ENCODE measurements at regions not wholly inside any gene's neighbourhood (a gene's known extent, or its start where the extent isn't known, plus 50 kb on each side); places are given as distances from the start of the nearest gene placed in this dataset.

DNA sequence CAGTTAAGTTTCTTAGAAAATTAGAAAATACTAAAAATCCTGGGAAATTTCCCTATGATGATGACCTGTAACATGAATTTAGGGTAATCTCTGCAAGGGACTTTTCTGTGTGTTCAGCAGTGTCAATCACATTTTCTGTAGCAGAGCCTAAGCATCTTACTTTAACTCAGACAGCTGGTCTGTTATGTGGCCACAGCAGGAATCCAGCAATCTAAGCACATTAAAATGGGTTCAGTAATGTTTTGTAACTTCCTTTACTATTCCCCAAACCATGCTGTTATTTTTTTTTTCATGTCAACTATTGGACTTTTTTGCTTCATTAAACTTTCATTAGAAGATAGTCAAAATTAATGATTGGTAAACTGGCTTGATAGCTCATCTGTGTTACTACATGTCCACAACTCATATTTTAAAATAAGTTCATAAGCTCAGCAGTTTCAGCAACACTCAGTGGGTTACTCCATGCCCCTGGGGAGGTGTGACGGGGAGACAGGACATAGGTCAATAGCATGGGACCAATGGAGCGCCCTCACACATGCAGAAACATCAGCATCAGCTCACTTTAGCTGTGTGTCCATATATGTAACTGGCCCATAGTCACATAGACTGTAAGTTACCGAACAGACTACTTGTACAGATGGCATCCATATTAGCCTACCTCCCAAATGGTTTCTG, 168.0 kb upstream of the PACRGL start:
- DNase-seq, result no peak

DNA sequence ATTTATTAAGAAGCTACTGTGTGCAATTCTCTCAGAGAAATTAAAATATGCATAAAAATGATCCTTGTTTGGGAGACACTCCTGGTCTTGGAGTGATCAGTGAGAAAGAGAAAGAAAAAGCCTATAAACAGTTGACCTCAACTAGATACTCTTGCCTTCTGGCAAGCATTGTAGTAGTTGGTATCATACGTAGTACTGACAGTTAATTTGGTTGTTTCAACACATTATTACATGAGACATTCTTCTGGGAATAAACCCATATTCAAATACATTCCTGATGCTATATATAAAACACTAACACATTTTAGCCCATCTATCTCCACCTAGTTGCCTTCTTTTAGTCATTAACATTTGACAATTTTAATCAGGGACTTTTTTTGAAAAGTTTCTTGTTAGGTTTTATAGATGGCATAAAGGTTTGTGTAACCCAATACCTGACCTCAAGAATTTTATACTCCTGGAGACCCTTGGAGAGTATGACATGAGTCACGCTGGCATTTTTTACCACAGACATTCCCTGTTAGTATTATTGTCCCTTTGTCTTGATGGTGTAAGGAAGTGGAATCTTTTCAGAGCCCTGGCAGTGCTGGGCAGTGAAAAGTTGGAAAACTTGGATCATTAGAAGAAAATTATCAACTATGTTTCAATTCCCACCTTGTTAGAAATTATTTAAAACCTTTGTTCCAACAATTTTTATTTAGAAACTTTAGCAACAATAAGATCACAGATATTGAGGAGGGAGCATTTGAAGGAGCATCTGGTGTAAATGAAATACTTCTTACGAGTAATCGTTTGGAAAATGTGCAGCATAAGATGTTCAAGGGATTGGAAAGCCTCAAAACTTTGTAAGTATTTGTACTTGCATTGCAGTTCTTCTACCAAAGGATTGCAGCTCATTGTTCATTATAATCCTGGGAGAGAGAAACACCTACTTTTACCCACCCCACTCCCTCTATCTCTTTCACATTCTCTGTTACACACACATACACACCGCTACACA, 167.1 kb upstream of the PACRGL start:
- no peak for DNase-seq

DNA sequence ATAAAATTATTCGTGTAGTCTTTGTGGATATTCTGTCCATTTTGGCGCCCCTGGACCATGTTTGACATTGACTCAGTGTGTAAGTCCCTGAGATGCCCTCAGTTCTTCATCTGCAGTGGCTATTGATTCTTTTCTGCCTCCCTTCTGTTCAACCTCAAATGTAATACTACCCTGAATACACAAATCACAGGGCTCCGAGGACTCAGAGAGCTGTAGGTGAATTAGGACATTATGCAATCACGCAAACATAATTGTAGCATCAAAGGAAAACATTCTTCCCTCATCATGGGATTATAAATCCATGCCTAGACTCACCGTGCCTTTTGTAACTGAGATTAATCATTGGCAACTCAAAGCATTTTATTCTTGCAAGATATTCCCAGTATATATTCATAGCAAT, 161.4 kb upstream of the PACRGL start:
- DNase-seq, result no peak

DNA sequence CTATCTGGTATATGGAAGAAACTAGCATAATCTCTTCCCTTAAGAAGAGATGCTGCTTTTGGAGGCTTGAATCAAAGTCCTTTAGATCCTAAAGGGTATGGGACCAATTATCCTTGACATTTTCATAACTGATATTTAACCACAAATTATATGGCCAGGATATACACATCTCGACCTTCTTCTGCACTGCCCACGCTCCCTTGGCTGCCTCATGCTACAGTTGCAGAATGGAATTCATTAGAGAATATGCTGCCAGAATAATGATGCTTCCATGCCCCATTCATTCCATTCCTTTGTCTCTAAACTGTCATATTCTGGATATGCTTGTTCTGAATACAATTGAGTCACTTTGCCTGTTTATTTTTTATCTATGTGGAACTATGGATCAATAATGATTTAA, 157.1 kb upstream of the PACRGL start:
- DNase-seq, result no peak

DNA sequence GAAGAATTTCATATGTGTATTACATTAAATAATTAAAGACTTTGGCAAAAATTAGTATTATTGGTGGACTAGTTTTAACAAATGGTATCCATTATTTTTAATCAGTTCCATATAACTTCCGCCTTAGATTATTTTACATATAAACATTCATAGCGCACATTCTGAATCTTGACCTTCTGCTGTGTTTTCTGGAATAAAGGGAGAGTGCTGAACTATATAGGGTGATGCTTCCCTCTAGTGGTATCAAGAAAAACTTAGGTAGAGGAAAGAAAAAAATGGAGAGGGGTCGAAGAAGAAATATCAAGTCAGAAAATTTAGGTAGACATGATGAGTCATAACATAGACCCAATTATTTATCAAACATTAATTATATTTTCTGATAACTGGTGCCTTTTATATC, 155.6 kb upstream of the PACRGL start:
- DNase-seq, result no peak

DNA sequence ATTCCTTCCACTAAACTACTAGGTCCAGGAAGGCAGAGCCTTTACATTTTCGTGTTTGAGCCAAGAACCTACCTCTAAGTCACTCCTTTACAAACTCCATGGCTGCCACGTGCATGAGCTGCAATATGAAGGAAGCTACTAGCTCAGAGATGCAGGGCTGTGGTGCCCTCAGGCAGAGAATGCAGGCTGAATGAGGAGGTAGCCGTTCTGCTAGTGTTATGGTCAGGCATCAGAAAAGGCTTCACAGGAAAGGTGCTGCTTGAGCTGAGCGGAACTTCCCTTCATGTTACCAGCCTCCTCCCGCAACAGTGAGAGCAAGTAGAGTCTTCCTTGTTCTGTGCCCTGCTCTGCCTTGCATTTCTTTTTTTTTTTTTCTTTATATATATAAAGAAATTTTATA, 148.3 kb upstream of the PACRGL start:
- DNase-seq, result no peak

DNA sequence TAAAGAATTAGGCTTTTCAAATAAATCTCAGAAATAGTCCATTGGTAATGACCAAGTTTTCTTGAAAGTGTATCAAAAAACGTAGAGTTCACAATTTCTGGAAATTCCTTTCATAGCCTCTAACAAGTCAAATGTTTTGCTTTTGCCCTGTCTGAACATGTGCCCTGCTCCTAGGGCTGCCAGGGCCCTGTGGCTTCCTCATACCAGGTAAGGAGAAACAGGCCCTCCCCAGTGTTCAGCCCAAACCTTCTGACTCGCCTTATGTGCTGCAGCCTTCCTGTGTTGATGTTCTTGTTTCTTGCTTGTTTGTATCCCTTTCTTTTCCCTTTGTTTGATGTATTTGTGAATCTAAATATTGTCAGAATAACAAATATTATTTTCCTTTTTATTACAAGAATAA, 146.1 kb upstream of the PACRGL start:
- no peak for DNase-seq

DNA sequence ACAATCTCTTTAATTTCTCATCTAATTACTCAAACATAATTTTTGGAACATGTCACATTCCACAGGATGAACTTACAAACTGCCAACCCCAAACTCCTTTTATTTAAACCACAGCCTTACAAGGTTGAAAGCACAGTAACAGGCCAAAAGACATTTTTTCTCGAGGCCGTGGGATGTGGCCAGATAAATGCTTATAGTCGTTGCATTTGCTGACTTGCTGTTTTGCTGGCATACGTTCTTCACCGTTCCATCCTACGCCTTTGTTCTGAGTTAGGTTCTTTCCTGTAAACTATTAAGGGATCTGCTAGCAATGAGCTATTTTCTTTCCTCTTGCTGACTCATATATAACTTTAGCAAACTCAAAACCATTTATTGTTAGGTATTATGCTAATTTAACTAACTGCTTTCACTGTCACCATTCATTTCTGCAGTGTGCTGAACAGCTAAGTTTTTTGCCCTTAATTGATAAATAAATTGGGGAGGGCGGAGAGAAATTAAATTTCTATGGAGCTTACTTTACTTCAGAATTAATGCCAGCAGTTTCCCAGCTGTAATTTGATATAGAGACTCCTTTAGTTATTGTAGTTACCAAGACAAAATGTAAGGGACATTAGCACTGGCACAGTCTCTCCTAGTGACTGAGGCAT, 135.1 kb upstream of the PACRGL start:
- no peak for DNase-seq

DNA sequence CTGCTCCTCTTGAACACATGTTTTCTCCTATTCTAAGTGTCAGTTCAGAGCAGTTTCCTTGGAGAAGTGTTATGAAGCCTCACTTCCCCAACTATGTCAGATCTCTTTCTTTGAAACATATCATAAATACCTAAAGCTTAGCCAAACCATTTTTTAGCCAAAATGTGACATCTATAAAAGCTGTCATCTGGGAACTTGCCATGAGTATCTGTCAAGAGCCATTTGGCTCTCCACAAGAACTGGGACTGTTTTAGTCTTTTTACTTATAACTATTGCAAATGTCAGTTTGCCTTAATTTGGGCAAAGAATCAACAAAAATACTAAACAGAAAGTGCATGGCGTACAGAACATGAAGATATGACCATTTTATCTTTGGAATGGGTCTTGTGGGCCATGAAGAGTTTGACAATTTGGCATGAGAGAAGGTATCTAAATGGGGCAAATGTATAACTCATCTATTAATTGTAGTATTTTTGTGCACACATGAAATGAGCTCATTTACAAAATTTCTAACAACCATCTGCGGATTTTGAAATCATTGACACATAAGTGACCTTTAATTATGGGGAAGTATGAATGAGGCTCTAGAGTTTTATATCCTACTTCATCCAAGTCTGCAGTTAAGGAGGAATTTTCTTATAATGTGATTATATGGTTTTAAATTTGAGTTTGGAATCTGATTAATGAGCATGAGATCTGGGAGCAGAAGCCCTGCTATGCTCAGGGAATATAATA, 129.1 kb upstream of the PACRGL start:
- DNase-seq, result no peak

DNA sequence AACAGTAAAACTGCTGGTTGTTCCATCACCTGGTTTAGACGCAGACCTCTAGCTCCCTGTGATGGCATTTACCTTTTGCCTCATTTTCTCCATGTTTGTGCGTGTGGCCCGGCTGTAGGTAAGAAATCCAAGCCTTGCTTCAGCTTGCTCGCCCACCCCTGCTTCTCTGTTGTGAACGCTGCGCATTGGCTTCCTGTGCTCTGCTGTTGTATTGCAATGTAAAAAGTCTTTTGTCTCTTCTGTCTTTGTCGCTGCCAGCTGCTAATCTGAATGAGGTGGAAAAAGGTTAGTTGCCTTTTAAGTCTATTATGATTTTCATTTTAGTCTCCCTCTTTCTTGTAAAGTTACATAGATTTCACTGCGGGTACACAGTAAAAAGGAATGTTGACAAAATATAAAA, 127.3 kb upstream of the PACRGL start:
- DNase-seq, result no peak

DNA sequence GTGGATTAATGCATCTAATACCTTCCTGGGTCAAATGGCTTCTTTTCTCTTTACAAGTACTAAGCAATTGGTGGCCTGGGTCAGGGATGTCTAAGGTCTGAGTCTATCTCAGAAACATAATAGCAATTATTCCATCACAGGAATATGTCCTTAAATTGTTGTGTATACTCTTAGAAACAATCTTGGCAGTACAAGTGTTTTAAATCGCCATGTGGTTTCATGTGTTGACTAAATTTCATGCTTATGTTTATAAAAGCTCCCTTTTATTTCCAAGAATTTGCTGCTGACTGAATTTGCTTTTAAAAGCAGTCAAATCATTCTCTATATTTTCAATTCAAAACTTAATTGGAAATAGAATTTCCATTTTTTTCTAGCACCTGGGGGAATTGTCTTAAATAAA, 125.3 kb upstream of the PACRGL start:
- no peak for DNase-seq

DNA sequence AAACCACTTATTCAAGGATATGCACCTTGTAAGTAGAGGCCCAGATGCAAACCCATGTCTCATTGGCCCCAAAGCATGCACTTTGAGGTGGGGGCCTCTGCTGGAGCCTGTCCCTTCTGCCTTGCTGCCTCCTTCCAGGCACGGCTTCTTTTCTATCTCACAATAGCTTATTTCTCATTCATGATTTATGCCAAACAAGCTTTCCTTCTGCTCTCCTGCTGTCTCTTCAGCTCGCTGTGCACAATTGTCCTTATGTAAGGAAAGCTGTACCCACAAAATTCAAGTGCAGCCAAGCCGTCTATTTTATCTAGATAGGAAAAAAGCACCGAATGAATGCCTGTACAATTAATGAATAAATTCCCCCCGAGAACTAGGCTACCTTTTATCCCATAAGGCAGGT, 124.8 kb upstream of the PACRGL start:
- no peak for DNase-seq

DNA sequence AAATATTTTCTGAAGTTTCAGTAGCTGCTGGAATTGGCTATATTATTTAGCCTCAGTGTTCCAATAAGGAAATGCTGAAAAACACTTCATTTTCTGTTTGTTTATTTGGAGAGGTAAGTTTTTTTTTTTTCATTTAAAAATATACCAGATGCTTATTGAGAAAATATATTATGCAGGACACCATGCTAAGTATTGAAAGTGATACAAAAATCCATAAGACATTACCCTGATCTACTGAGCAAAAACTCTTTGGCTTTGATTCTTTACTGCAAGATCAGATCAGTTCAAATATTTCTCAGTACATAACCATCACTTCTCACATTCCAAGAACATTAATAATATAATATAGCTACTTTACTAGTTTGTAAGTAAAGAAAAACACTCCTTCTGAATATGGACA, 123.4 kb upstream of the PACRGL start:
- no peak for DNase-seq

DNA sequence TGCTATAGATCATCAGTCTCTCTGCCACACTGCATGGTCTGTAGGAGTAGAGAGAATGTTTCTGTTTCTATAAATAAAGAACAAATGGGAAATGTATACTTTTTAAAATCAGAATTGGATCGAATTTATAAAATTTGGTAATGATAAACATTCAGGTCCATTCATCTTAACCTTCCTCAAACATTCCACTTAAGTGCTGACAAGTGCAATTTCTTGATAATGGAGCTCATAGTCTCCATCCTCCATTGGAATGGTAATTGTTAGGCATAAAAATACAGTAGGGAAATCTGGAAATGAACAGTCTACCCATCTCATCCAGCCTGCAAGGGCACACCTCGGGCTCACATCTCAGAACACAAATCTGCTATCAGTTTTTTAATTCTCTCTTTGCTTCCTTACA, 122.6 kb upstream of the PACRGL start:
- DNase-seq, result no peak

DNA sequence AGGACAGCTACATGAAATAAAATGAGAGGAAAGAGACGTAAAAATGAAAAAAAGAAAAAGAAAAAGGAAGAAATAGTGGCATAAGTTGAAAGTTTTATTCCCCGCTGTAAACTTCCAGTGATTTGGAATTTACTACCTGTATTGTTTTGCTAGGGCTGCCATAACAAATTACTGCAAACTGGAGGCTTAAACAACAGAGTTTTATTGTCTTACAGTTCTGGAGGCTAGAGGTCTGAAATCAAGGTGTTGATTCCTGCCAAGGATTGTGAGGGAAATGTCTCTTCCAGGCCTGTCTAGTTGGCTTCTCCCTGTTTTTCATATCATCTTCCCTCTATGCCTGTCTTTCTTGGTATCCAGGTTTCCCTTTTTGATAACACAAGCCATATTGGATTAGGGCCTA, 119.4 kb upstream of the PACRGL start:
- DNase-seq, result no peak

DNA sequence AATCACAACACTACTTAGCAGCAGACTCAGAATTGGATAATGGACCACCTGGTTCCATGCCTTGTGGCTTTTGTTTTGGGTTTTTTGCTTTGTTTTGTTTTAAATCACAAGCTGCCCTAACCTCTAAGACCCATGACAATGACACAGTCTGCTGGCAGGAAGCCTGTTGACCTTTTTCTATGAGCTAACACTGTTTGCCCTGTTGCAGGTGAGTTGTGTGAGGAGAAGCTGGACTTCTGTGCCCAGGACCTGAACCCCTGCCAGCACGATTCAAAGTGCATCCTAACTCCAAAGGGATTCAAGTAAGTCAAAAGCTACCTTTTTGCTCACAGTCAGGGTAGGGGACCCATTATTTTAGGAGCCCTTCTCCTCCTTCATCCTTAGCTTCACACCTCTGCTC, 110.8 kb upstream of the PACRGL start:
- no peak for DNase-seq

DNA sequence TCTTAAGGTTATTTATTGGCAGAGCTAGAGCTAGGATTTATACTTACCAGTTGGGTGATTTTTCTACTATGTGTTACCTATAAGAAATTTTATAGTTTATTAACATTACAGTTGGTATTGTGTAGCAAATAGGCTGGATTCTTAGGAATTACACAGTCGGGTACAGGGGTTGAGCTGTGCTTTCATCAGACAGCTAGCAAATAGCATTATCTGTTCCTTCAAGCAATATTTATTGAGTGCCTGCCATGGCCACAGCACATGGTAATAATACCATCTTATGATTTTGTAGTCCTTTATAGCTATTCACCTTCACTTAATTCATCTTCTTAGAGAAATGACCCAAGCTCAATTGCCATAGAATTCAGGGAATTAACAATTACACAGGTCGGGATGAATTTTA, 109.4 kb upstream of the PACRGL start:
- no peak for DNase-seq

DNA sequence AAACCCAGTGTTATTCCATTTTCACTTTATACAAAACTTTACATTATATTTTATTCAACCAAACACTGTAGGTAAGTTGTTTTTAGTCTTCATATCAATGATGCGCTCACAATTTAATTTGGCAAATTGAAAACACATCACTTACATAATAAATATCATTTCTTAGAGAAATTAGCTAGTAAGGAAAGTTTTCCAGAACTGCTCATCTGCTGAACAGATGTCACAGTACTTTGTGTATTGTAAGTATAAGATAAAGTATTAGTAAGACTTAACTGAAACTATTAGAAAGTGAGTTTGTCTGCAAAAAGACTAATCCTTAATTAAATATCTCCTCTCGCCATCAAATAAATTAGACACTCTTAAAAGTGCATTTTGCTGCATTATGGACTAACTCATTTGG, 108.7 kb upstream of the PACRGL start:
- no peak for DNase-seq

DNA sequence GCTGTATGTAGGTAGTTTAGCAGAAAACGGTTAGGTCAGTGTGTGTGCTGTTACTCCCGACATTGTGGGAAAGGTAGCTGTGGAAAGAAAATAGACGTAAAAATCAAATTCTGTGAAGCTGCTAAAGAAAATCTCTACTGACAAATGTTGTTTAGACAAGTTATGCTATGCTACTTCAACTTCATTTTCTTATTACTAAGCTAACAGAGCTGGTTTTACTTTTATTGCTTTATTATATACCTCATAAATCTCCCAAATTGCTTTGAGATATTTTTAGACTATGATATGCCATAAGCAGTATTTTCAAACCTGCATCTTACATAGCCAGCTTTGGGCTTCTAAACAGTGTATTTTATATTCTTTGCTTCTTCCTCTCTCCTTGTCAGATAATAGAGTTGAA, 108.2 kb upstream of the PACRGL start:
- DNase-seq, result no peak

DNA sequence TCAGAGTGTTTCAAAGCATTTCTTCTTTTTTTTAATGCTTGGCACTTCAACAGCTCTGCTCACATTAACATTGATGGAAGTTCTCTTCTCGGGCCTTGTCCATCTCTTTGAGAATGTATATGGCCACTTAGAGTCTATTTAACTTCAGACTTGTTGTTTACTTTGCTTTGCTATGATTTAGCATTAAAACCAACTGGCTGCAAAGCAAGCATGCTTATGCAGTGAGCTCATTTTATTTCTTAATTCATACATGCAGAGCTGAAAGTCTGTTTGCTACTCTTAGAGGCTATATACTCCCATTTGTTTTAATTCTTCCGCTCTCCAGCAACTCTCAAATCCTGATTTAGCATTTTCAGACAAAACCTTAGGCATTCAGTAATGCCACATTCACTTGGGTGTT, 107.6 kb upstream of the PACRGL start:
- no peak for DNase-seq

DNA sequence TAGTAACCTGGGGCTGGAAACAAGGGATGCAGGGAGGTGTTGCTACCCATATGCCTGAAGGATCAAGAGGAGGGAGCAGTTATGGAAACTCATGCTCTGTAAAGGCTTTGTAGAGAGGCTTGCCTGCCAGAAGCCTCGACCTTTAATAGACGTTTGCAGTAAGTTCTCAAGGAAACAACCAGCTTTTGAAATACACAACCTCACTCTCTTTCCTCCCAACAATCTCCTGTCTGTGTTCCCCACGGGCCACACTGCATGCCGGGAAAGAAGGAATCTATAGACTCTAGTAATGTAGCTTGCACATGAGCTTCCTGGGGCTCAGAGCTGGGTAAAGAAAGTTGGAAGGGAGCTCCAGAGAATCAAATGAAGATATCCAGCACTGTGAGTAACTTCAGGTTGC, 101.6 kb upstream of the PACRGL start:
- no peak for DNase-seq

DNA sequence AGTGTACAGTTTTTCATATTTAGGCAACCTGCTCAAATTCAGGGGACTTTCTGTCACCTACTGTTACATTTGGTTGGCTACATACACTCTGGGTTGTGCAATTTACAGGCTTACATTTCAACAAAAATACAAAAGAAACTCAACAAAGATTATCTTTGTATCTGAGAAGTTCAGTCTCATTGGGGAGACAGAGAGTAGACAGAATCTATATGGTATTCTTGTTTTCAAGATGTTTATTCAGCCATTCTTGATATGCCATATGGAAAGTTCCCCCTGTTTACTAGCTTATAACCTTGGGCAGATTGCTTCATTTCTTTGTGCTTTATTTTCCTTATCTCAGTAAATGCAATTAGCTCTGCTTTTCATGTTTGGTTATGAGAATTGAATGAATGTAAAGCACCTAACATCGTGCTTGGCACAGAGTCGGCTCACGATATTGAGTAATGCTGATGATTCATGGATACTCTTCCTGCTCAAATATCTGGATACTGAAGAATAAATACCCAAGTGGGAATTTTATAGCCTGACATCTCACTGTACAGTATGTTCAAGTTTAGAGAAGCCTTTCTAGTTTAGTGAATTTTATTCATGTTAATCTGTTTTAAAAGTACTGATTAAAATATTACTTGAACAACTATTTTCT, 96.5 kb upstream of the PACRGL start:
- DNase-seq, result no peak

DNA sequence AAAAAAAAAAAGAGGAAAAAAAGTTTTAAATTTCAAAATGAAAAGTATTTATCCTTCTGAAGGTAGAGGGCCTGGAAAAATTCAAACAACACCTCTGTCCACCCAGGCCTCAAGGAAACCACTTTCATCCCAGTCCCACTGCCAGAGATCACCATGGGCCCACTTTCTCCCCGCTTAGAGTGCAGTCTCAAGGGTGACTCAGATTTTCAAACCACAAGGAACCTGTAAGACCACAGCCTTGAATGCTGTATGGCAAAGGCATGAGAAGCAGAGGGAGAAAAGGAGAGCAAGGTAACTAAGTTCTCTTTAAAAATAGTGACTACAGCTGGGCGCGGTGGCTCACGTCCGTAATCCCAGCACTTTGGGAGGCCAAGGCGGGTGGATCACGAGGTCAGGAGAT, 87.9 kb upstream of the PACRGL start:
- no peak for DNase-seq
